Panc1 (cell line): ENCODE measurements at regions not wholly inside any gene's neighbourhood (a gene's known extent, or its start where the extent isn't known, plus 50 kb on each side); places are given as distances from the start of the nearest gene placed in this dataset.
"Not testable (repeated sequence)": the region's sequence is repeated elsewhere in the genome, so short reads cannot be mapped to it uniquely, and the experiment has no call there.

Source experiments
- ATAC-seq: fragments of 200-7000 bp; cut with Tn5 transposase; 2 replicates; pipeline ENCODE4 v1.9.1; 2020; ENCODE audit warnings: mild to moderate bottlenecking, moderate library complexity
- BruUV-seq: library from RNA; stranded (reverse); fragments of 400-500 nt; replicated peaks from 2 replicates; lab custom pipeline; 2021; lab: Mats Ljungman, UMichigan
- CTCF ChIA-PET: fragments of 300-600 bp; sonication (Branson Sonifier 250); formaldehyde crosslinking; loops from one replicate; lab custom pipeline; 2022; ENCODE audit warnings: antibody characterized with exemption; lab: Charles Lee
- POLR2A ChIA-PET: fragments of 300-600 bp; sonication (Branson Sonifier 250); formaldehyde crosslinking; loops from one replicate; lab custom pipeline; 2022; ENCODE audit warnings: antibody characterized with exemption; lab: Charles Lee
- DNase-seq: peaks from one replicate; pipeline ENCODE4 v3.0.0-alpha.2; 2010; ENCODE audit warnings: low read depth, low spot score
- H3K27ac ChIP-seq: 2 replicates; pipeline ENCODE4 v1.5.1; 2011; ENCODE audit warnings: mild to moderate bottlenecking, low read length, inconsistent platforms
- H3K27me3 ChIP-seq: fragments of 200-500 bp; sonication (Bioruptor generic); 2 replicates; pipeline ENCODE4 v1.6.0; 2014; ENCODE audit warnings: low read length, inconsistent platforms; ENCODE audit not compliant: control insufficient read depth, insufficient read depth
- H3K36me3 ChIP-seq: fragments of 200-500 bp; sonication (Bioruptor generic); 2 replicates; pipeline ENCODE4 v1.5.1; 2014; ENCODE audit warnings: inconsistent platforms, mild to moderate bottlenecking, low read length, moderate library complexity; ENCODE audit not compliant: control insufficient read depth, insufficient read depth
- H3K4me1 ChIP-seq: 2 replicates; pipeline ENCODE4 v1.5.1; 2011; ENCODE audit warnings: inconsistent platforms, mild to moderate bottlenecking, low read length, moderate library complexity; ENCODE audit not compliant: control insufficient read depth, insufficient read depth
- H3K4me3 ChIP-seq, 2 experiments: 2 replicates each; pipeline ENCODE4 v1.5.1; 2011 to 2012; ENCODE audit warnings: low read depth in 2 of 2, low read length in 2 of 2, mild to moderate bottlenecking in 2 of 2, inconsistent platforms in 1 of 2, moderate library complexity in 1 of 2
- H3K9me3 ChIP-seq: fragments of 200-500 bp; sonication (Bioruptor generic); 2 replicates; pipeline ENCODE4 v1.5.1; 2014; ENCODE audit warnings: low read depth, mild to moderate bottlenecking, inconsistent platforms, low read length, moderate library complexity; ENCODE audit not compliant: control insufficient read depth, insufficient read depth
- POLR2AphosphoS5 ChIP-seq: IDR thresholded peaks from 2 replicates; pipeline ENCODE4 v1.6.1; 2012; ENCODE audit warnings: mild to moderate bottlenecking, low read depth, low read length, moderate library complexity
- REST ChIP-seq, 2 experiments: IDR thresholded peaks; 2 replicates each; pipeline ENCODE4 v1.6.1; 2011 to 2012; ENCODE audit warnings: low read depth in 2 of 2, control low read depth in 1 of 2, low read length in 1 of 2, mild to moderate bottlenecking in 1 of 2, moderate library complexity in 1 of 2; ENCODE audit not compliant: insufficient read depth in 1 of 2
- SIN3A ChIP-seq: IDR thresholded peaks from 2 replicates; pipeline ENCODE4 v1.6.1; 2012; ENCODE audit warnings: low read depth, mild to moderate bottlenecking, low read length, moderate library complexity, borderline replicate concordance; ENCODE audit not compliant: insufficient read depth
- TCF7L2 ChIP-seq: IDR thresholded peaks from 2 replicates; pipeline ENCODE4 v1.6.1; 2011; ENCODE audit warnings: mild to moderate bottlenecking, low read depth, low read length, inconsistent platforms
- in situ Hi-C: cut with HindIII; loops from 2 replicates; pipeline ENCODE4 v1.10.0; 2016; ENCODE audit warnings: low sequenced_read_pairs, low pct_unique_long_range_greater_than_20kb
- intact Hi-C: fragments of 100-400 bp; cut with micrococcal nuclease; formaldehyde crosslinking; loops from one replicate; pipeline ENCODE4 v1.10.0; 2022; ENCODE audit not compliant: unreplicated experiment
- TF ChIP-seq, protein P1 (sequence below): fragments of 450-650 bp; IDR thresholded peaks from 2 replicates; pipeline ENCODE4 v1.5.1; 2017; ENCODE audit warnings: mild to moderate bottlenecking

DNA sequence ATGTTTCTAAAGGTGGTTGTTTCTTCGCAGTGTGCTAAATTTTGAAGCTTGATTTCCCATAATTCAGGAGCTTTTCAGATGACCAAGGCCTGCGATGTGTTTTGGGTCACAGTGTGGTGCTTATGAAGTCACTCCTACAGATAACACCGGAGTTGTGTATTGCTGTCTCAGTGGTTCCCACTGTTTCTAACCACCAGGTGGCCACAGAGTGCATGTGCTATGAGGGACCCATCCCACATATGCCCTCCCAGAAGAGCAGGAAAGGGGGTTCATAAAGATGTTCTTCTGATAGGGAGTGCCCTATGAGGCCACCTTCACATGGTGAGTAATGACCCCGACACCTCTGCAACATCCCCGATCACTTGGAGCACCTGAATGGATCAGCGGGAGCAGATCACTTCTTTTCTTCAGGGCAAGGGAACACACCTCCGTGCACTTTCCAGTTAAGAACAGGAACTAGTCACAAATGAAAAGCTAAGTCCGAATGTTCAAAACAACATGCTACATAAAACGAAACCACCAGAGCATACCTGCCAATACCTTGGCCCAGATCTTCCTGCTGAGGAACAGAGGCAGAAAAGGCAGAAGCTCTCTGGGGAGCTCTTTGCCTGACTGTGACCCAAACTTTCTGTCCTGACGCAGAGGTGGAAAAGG lies 262.1 kb downstream of the FAM72C start:
- intact Hi-C loops, ATAC-seq, DNase-seq, H3K36me3 ChIP-seq, H3K27ac ChIP-seq, H3K4me1 ChIP-seq, POLR2A ChIA-PET, H3K27me3 ChIP-seq, CTCF ChIA-PET, H3K4me3 ChIP-seq, BruUV-seq, in situ Hi-C loops, H3K9me3 ChIP-seq: not testable (repeated sequence)

GRCh38 chr1:143702739-143703138 lies 269.0 kb downstream of the FAM72C start:
- H3K9me3 ChIP-seq, in situ Hi-C loops, H3K27ac ChIP-seq, H3K4me1 ChIP-seq, ATAC-seq, DNase-seq, CTCF ChIA-PET, intact Hi-C loops, H3K4me3 ChIP-seq, H3K36me3 ChIP-seq, BruUV-seq, H3K27me3 ChIP-seq, POLR2A ChIA-PET: not testable (repeated sequence)

DNA sequence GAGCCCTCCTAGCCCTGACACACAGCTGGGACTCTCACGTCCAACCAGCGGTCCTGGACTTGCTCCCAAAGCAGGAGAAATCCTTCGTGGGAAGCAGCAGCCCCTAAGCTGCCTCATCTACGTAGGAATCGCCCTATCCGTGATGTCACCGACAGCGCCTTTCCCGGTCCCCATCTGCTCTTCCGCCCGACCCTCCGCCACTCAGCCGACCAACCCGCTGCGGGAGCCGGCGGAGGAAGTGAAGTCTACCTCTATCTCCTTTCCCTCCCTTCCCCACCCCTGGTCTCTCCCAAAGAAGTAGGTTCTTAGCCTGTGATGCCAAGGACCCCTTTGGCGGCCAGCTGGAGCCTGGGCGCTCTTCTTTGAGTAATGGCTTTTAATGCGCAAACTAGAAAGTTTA lies 272.1 kb downstream of the FAM72C start:
- Histone ChIP-seq H3K9me3 (no peaks in the 10 kb centered on the region), H3K4me1 (no peaks in the 10 kb centered on the region), H3K27ac (no peak overlapping the region), H3K36me3 (no peaks in the 10 kb centered on the region), H3K4me3 (no peak overlapping the region), H3K27me3 (no peaks in the 10 kb centered on the region)
- DNase-seq (no peak), ATAC-seq (no peak)
- TF ChIP-seq SIN3A (no peak), TCF7L2 (no peak), REST (IDR thresholded peaks at IDR 0.05; ENCODE audit: insufficient read depth in 1 of 2, low read depth in 2 of 2, low read length in 1 of 2) (no peak), POLR2AphosphoS5 (no peak)
- TF ChIP-seq, protein P1, sequence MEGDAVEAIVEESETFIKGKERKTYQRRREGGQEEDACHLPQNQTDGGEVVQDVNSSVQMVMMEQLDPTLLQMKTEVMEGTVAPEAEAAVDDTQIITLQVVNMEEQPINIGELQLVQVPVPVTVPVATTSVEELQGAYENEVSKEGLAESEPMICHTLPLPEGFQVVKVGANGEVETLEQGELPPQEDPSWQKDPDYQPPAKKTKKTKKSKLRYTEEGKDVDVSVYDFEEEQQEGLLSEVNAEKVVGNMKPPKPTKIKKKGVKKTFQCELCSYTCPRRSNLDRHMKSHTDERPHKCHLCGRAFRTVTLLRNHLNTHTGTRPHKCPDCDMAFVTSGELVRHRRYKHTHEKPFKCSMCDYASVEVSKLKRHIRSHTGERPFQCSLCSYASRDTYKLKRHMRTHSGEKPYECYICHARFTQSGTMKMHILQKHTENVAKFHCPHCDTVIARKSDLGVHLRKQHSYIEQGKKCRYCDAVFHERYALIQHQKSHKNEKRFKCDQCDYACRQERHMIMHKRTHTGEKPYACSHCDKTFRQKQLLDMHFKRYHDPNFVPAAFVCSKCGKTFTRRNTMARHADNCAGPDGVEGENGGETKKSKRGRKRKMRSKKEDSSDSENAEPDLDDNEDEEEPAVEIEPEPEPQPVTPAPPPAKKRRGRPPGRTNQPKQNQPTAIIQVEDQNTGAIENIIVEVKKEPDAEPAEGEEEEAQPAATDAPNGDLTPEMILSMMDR, result no peak
- no TSS peak for BruUV-seq
- in situ Hi-C loops (no loop called here), intact Hi-C loops (no loop called here)
- POLR2A ChIA-PET, result no interaction called here
- CTCF ChIA-PET, result no interaction called here
